A549 (cell line): ENCODE measurements at regions not wholly inside any gene's neighbourhood (a gene's known extent, or its start where the extent isn't known, plus 50 kb on each side); places are given as distances from the start of the nearest gene placed in this dataset.

Experiments
- ATAC-seq, 2 experiments: fragments of 200-7000 bp in 1 of 2; fragments of >200 bp in 1 of 2; cut with Nextera tagmentation in 1 of 2; cut with Tn5 transposase in 1 of 2; 3 replicates each; pipeline versions ENCODE4 v1.8.0 to v1.9.1; 2018 to 2020; ENCODE audit warnings: mild to moderate bottlenecking in 1 of 2, moderate library complexity in 1 of 2
- CTCF ChIA-PET: fragments of 300-600 bp; sonication (Branson Sonifier 250); formaldehyde crosslinking; extraction: SDS; loops from one replicate; lab custom pipeline; 2021; ENCODE audit warnings: antibody characterized with exemption, inconsistent platforms; lab: Yijun Ruan, JAX
- POLR2A ChIA-PET: fragments of 350-600 bp; formaldehyde crosslinking; extraction: SDS; loops from one replicate; lab custom pipeline; 2021; ENCODE audit warnings: antibody characterized with exemption, inconsistent platforms; lab: Yijun Ruan, JAX
- DNase-seq, 2 experiments: peaks; one replicate each; pipeline versions ENCODE4 v3.0.0 to v3.0.0-alpha.2; 2011 to 2016; ENCODE audit warnings: low read depth in 1 of 2, low spot score in 1 of 2
- FAIRE-seq: peaks from 2 replicates; lab custom pipeline; 2011; peaks lifted over from hg19 to GRCh38; lab: Jason Lieb, UNC
- H3K27ac ChIP-seq, 2 experiments: fragments of >200 bp; sonication (Bioruptor Twin); formaldehyde crosslinking; 3 replicates each; pipeline ENCODE4 v1.5.1; 2016 to 2017
- H3K4me1 ChIP-seq: fragments of >200 bp; sonication (Bioruptor Twin); formaldehyde crosslinking; 3 replicates; pipeline ENCODE4 v1.6.1; 2016
- H3K4me2 ChIP-seq: fragments of >200 bp; sonication (Bioruptor Twin); formaldehyde crosslinking; 3 replicates; pipeline ENCODE4 v1.6.1; 2016
- H3K4me3 ChIP-seq: fragments of >200 bp; sonication (Bioruptor Twin); formaldehyde crosslinking; 3 replicates; pipeline ENCODE4 v1.5.1; 2016
- H3K9me3 ChIP-seq: fragments of >200 bp; sonication (Bioruptor Twin); formaldehyde crosslinking; 3 replicates; pipeline ENCODE4 v1.6.1; 2016
- CEBPB ChIP-seq, 2 experiments: fragments of >200 bp in 1 of 2; sonication (Bioruptor Twin) in 1 of 2; formaldehyde crosslinking in 1 of 2; IDR thresholded peaks; 2 replicates each; pipeline ENCODE4 v1.6.1; 2012 to 2016
- CHD2 ChIP-seq: fragments of 150-350 bp; IDR thresholded peaks from 2 replicates; pipeline ENCODE4 v1.6.1; 2014; ENCODE audit warnings: low read length; ENCODE audit not compliant: partially characterized antibody
- EHF ChIP-seq: fragments of 250-450 bp; sonication (Bioruptor Pico); IDR thresholded peaks from 2 replicates; pipeline ENCODE4 v1.5.0; 2020; ENCODE audit warnings: mild to moderate bottlenecking
- FOSB ChIP-seq: fragments of 250-450 bp; sonication (Bioruptor Pico); IDR thresholded peaks from 2 replicates; pipeline ENCODE4 v1.5.0; 2020; ENCODE audit warnings: mild to moderate bottlenecking, moderate library complexity
- HDAC2 ChIP-seq: fragments of 200-600 bp; sonication (generic); IDR thresholded peaks from 2 replicates; pipeline ENCODE4 v1.6.1; 2016
- HEYL ChIP-seq: fragments of 250-450 bp; sonication (Bioruptor Pico); IDR thresholded peaks from 2 replicates; pipeline ENCODE4 v1.8.0; 2021; ENCODE audit warnings: mild to moderate bottlenecking, moderate library complexity
- HOXA7 ChIP-seq: fragments of 250-450 bp; sonication (Bioruptor Pico); IDR thresholded peaks from 2 replicates; pipeline ENCODE4 v1.5.0; 2020; ENCODE audit warnings: mild to moderate bottlenecking, moderate library complexity
- HOXB5 ChIP-seq: fragments of 250-450 bp; sonication (Bioruptor Pico); IDR thresholded peaks from 2 replicates; pipeline ENCODE4 v1.5.0; 2020; ENCODE audit warnings: mild to moderate bottlenecking, moderate library complexity
- JUNB ChIP-seq: fragments of >200 bp; sonication (Bioruptor Twin); formaldehyde crosslinking; IDR thresholded peaks from 2 replicates; pipeline ENCODE4 v1.6.1; 2016
- KDM1A ChIP-seq: fragments of 200-600 bp; sonication (generic); IDR thresholded peaks from 2 replicates; pipeline ENCODE4 v1.6.1; 2016; ENCODE audit warnings: low read depth, mild to moderate bottlenecking
- KDM5A ChIP-seq: fragments of 200-600 bp; sonication (generic); IDR thresholded peaks from 2 replicates; pipeline ENCODE4 v1.6.1; 2016; ENCODE audit warnings: antibody characterized with exemption, mild to moderate bottlenecking
- PHF8 ChIP-seq: fragments of 200-600 bp; sonication (generic); IDR thresholded peaks from 2 replicates; pipeline ENCODE4 v1.6.1; 2016; ENCODE audit warnings: low read depth, mild to moderate bottlenecking, antibody characterized with exemption, moderate library complexity, borderline replicate concordance
- POLR2A ChIP-seq: IDR thresholded peaks from 2 replicates; pipeline ENCODE4 v1.6.1; 2012; ENCODE audit warnings: mild to moderate bottlenecking, low read length
- REST ChIP-seq: fragments of 200-600 bp; sonication (generic); IDR thresholded peaks from 2 replicates; pipeline ENCODE4 v1.6.1; 2016; ENCODE audit warnings: antibody characterized with exemption, mild to moderate bottlenecking, moderate library complexity
- SMC3 ChIP-seq: fragments of >200 bp; sonication (Bioruptor Twin); formaldehyde crosslinking; IDR thresholded peaks from 3 replicates; pipeline ENCODE4 v1.6.1; 2018; ENCODE audit warnings: inconsistent platforms
- ZC3H11A ChIP-seq: fragments of 450-650 bp; IDR thresholded peaks from 2 replicates; pipeline ENCODE4 v1.6.1; 2014; ENCODE audit warnings: antibody characterized with exemption, mild to moderate bottlenecking
- ZFP36 ChIP-seq: fragments of 450-650 bp; IDR thresholded peaks from 2 replicates; pipeline ENCODE4 v1.6.1; 2014; ENCODE audit warnings: borderline replicate concordance; ENCODE audit not compliant: partially characterized antibody
- ZSCAN20 ChIP-seq: fragments of 250-450 bp; sonication (Bioruptor Pico); IDR thresholded peaks from 2 replicates; pipeline ENCODE4 v1.8.0; 2022; ENCODE audit warnings: mild to moderate bottlenecking, moderate library complexity
- WGBS: methylation state at CpG from one replicate; pipeline ENCODE4 v1.1.6; 2017; ENCODE audit errors: missing lambda C conversion rate; 5-methylcytosine and 5-hydroxymethylcytosine counted together
- TF ChIP-seq, protein P1 (sequence below): fragments of 150-350 bp; IDR thresholded peaks from 2 replicates; pipeline ENCODE4 v1.6.1; 2014; ENCODE audit warnings: low read depth, mild to moderate bottlenecking, low read length
- TF ChIP-seq, protein P2 (sequence below): fragments of 250-450 bp; sonication (Bioruptor Pico); IDR thresholded peaks from 2 replicates; pipeline ENCODE4 v1.5.0; 2020; ENCODE audit warnings: low read depth, mild to moderate bottlenecking, moderate library complexity
- TF ChIP-seq, protein P3 (sequence below): IDR thresholded peaks from 2 replicates; pipeline ENCODE4 v1.6.1; 2012

DNA sequence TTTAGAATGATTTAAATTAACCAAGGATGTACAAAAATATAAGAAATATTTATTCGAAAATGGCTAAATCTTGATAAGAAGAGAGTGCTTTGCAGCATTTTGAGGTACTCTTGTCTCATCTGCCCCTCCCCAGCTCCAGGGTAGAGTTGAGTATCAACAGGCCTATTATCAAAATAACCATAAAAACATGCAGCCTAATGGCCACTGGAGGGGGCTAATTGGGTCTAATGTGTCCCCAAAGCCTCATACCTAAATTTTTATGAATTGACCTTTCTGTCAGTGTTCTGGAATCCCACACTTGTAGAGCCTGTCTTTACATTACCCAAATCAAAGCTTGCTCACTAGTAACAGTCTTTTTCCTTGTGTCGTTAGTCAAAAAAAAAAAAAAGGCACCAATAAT, 544.9 kb upstream of the CPXCR1 start:
- DNase-seq = no peak
- H3K4me1 ChIP-seq = no peaks in the 10 kb centered on the region
- WGBS = 9% methylated on average over 2 of the region's 2 CpGs
- TF ChIP-seq KDM5A = no peak
- TF ChIP-seq, protein P1, sequence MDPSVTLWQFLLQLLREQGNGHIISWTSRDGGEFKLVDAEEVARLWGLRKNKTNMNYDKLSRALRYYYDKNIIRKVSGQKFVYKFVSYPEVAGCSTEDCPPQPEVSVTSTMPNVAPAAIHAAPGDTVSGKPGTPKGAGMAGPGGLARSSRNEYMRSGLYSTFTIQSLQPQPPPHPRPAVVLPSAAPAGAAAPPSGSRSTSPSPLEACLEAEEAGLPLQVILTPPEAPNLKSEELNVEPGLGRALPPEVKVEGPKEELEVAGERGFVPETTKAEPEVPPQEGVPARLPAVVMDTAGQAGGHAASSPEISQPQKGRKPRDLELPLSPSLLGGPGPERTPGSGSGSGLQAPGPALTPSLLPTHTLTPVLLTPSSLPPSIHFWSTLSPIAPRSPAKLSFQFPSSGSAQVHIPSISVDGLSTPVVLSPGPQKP = no peak
- TF ChIP-seq PHF8 = no peak
- TF ChIP-seq SMC3 = no peak
- no peak for TF ChIP-seq POLR2A
- TF ChIP-seq REST = no peak
- TF ChIP-seq CHD2 = no peak
- no peak for TF ChIP-seq JUNB
- TF ChIP-seq, protein P2, sequence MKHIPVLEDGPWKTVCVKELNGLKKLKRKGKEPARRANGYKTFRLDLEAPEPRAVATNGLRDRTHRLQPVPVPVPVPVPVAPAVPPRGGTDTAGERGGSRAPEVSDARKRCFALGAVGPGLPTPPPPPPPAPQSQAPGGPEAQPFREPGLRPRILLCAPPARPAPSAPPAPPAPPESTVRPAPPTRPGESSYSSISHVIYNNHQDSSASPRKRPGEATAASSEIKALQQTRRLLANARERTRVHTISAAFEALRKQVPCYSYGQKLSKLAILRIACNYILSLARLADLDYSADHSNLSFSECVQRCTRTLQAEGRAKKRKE (CRISPR knock-in tag) = no peak
- no peak for TF ChIP-seq FOSB
- TF ChIP-seq KDM1A = no peak
- TF ChIP-seq EHF = no peak
- no peak for TF ChIP-seq HOXB5 (CRISPR knock-in tag)
- H3K9me3 ChIP-seq = no peaks in the 10 kb centered on the region
- H3K4me3 ChIP-seq = no peak overlapping the region
- POLR2A ChIA-PET = no interaction called here
- H3K4me2 ChIP-seq = no peak overlapping the region
- CTCF ChIA-PET = interaction anchor here (0.6 kb wide), 1 partner anchor 13 kb away, joined by 3 read pairs; no protein-coding TSS in a partner anchor
- no peak overlapping the region for H3K27ac ChIP-seq
- FAIRE-seq = no peak
- no peak for ATAC-seq

DNA sequence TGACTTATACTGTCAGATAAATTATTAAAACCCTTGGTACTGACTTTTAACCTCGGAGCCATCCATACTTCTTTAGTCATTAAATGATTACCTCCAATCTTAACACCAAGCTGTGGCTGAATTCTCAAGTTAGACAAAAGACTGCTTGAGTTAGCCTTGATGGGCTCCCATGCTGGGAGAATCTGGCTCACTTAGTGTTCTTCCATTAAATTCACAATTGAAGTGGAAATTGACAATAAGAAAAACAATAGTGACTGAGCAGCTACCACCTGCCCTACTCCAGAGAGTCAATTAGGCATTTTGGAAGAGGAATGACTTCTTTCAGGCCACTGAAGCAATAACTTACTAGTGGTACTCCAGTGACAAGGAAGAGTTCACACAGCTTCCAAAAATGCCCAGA, 503.0 kb upstream of the CPXCR1 start:
- FAIRE-seq (no peak), DNase-seq (no peak), ATAC-seq (no peak)
- no peak overlapping the region for H3K27ac ChIP-seq
- H3K9me3 ChIP-seq = no peaks in the 10 kb centered on the region
- H3K4me3 ChIP-seq = no peak overlapping the region
- 0% methylated on average over 1 of the region's 1 CpG for WGBS
- H3K4me2 ChIP-seq = no peak overlapping the region
- TF ChIP-seq ZFP36 (no peak), HDAC2 (no peak), CEBPB (IDR thresholded peaks at IDR 0.05) (no peak), HEYL (CRISPR knock-in tag) (no peak), ZC3H11A (no peak), SMC3 (no peak), ZSCAN20 (CRISPR knock-in tag) (no peak), HOXA7 (CRISPR knock-in tag) (no peak)
- TF ChIP-seq, protein P3, sequence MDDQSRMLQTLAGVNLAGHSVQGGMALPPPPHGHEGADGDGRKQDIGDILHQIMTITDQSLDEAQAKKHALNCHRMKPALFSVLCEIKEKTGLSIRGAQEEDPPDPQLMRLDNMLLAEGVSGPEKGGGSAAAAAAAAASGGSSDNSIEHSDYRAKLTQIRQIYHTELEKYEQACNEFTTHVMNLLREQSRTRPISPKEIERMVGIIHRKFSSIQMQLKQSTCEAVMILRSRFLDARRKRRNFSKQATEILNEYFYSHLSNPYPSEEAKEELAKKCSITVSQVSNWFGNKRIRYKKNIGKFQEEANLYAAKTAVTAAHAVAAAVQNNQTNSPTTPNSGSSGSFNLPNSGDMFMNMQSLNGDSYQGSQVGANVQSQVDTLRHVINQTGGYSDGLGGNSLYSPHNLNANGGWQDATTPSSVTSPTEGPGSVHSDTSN = no peak
- TF ChIP-seq, all 56 proteins: peak for 0
- CTCF ChIA-PET = no interaction called here
- H3K4me1 ChIP-seq = no peaks in the 10 kb centered on the region
- POLR2A ChIA-PET = no interaction called here
